HEK293 (cell line): ENCODE measurements at regions not wholly inside any gene's neighbourhood (a gene's known extent, or its start where the extent isn't known, plus 50 kb on each side); places are given as distances from the start of the nearest gene placed in this dataset.
"Not testable (repeated sequence)": the region's sequence is repeated elsewhere in the genome, so short reads cannot be mapped to it uniquely, and the experiment has no call there.

Source experiments
- CTCF ChIP-seq: fragments of 450-650 bp; formaldehyde crosslinking; IDR thresholded peaks from 2 replicates; pipeline ENCODE4 v1.5.1; 2016; ENCODE audit warnings: missing biosample characterization, missing genetic modification characterization
- KLF17 ChIP-seq: fragments of 450-650 bp; formaldehyde crosslinking; IDR thresholded peaks from 2 replicates; pipeline ENCODE4 v1.5.1; 2016; ENCODE audit warnings: missing biosample characterization, missing genetic modification characterization
- PBX3 ChIP-seq: sonication (generic); formaldehyde crosslinking; IDR thresholded peaks from 2 replicates; pipeline ENCODE4 v1.8.1; 2022; ENCODE audit warnings: mild to moderate bottlenecking, moderate library complexity, missing genetic modification reagents
- ZBTB26 ChIP-seq: fragments of 450-650 bp; formaldehyde crosslinking; optimal IDR thresholded peaks from 2 replicates; pipeline ENCODE3; 2016; ENCODE audit warnings: missing biosample characterization, mild to moderate bottlenecking, missing genetic modification characterization
- ZNF155 ChIP-seq: fragments of 450-650 bp; formaldehyde crosslinking; IDR thresholded peaks from 2 replicates; pipeline ENCODE4 v1.5.1; 2016; ENCODE audit warnings: missing biosample characterization, missing genetic modification characterization
- ZNF292 ChIP-seq: fragments of 450-650 bp; formaldehyde crosslinking; IDR thresholded peaks from 2 replicates; pipeline ENCODE4 v1.5.1; 2016; ENCODE audit warnings: low read depth, missing biosample characterization, missing genetic modification characterization, borderline replicate concordance
- ZNF776 ChIP-seq: fragments of 450-650 bp; formaldehyde crosslinking; IDR thresholded peaks from 2 replicates; pipeline ENCODE4 v1.5.0; 2017; ENCODE audit warnings: missing biosample characterization, missing genetic modification characterization, borderline replicate concordance

GRCh38 chr20:47892681-47893080 is 107.4 kb upstream of the SULF2 start:
- TF ChIP-seq ZNF292; PBX3 (CRISPR knock-in tag); ZBTB26 (tag by site-specific recombination); CTCF (tag by site-specific recombination); ZNF155 (tag by site-specific recombination); KLF17 (tag by site-specific recombination); ZNF776 (tag by site-specific recombination): not testable (repeated sequence)
